ENCODE measurements at regions not wholly inside any gene's neighbourhood (a gene's known extent, or its start where the extent isn't known, plus 50 kb on each side); places are given as distances from the start of the nearest gene placed in this dataset.
"Not testable (repeated sequence)": the region's sequence is repeated elsewhere in the genome, so short reads cannot be mapped to it uniquely, and the experiment has no call there.

DNA sequence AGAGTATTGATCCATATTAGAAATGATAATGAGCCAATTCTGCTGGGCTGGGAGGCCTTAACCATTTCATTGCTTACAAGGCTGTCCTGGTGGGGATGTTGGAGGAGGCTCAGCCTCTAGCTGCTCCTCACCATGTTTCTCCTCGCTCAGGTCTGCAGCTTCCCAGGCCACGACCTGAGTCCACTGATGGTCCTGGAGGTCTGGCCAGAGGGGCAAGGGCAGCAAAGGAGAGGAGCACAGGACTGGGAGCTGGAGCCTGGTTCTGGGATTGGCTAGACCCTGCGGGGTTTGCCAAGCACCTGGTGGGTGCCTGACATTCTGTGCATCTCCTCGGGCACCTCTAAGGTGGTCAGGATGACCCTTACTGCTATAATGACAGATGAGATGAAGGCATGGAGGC lies 92.6 kb downstream of the KIF26A start:
- dilution Hi-C loops (cut with MboI; ENCODE audit: extremely low pct_ligation_motif_present, low sequenced_read_pairs), result no loop called here
- DNase-seq (ENCODE audit: low read depth, low spot score) (no peak), FAIRE-seq (no peak)
- no peaks in the 10 kb centered on the region for H3K79me2 ChIP-seq (ENCODE audit: control insufficient read depth, insufficient read depth, low read length)
- H3K4me1 ChIP-seq (ENCODE audit: control insufficient read depth, extremely low read depth, insufficient read depth, low read length), result no peaks in the 10 kb centered on the region
- TF ChIP-seq, protein P1, sequence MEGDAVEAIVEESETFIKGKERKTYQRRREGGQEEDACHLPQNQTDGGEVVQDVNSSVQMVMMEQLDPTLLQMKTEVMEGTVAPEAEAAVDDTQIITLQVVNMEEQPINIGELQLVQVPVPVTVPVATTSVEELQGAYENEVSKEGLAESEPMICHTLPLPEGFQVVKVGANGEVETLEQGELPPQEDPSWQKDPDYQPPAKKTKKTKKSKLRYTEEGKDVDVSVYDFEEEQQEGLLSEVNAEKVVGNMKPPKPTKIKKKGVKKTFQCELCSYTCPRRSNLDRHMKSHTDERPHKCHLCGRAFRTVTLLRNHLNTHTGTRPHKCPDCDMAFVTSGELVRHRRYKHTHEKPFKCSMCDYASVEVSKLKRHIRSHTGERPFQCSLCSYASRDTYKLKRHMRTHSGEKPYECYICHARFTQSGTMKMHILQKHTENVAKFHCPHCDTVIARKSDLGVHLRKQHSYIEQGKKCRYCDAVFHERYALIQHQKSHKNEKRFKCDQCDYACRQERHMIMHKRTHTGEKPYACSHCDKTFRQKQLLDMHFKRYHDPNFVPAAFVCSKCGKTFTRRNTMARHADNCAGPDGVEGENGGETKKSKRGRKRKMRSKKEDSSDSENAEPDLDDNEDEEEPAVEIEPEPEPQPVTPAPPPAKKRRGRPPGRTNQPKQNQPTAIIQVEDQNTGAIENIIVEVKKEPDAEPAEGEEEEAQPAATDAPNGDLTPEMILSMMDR (optimal IDR thresholded peaks at IDR 0.05 in 1 of 3, IDR thresholded peaks at IDR 0.05 in 1 of 3, conservative IDR thresholded peaks at IDR 0.05 in 1 of 3; ENCODE audit: extremely low read depth in 1 of 3, insufficient read depth in 2 of 3, low read length in 3 of 3), result no peak
- TF ChIP-seq EZH2 (IDR thresholded peaks at IDR 0.05; ENCODE audit: low read length), result no peak
- H3K27me3 ChIP-seq (ENCODE audit: control insufficient read depth, extremely low read depth, insufficient read depth, low read length), result no peaks in the 10 kb centered on the region
- no peak overlapping the region for H3K4me2 ChIP-seq (ENCODE audit: control insufficient read depth, extremely low read depth, insufficient read depth, low read depth, low read length)
- H3K9ac ChIP-seq (ENCODE audit: control insufficient read depth, extremely low read depth, insufficient read depth, low read length), result no peak overlapping the region
- H4K20me1 ChIP-seq (ENCODE audit: control insufficient read depth, extremely low read depth, insufficient read depth, low read length), result no peaks in the 10 kb centered on the region
- peaks cover 10% of the 10 kb centered on the region for H3K9me3 ChIP-seq (ENCODE audit: control insufficient read depth, low read depth, low read length)
- no peaks in the 10 kb centered on the region for H3K36me3 ChIP-seq (ENCODE audit: control insufficient read depth in 2 of 2, extremely low read depth in 1 of 2, insufficient read depth in 2 of 2, low read length in 2 of 2)
- no peaks in the 10 kb centered on the region for H3K9me1 ChIP-seq (ENCODE audit: control insufficient read depth, extremely low read depth, insufficient read depth, low read length)
- H3K27ac ChIP-seq (ENCODE audit: control insufficient read depth, insufficient read depth, low read length), result no peak overlapping the region
- no peak overlapping the region for H2AFZ ChIP-seq (ENCODE audit: control insufficient read depth, low read length)
- no peak overlapping the region for H3K4me3 ChIP-seq (ENCODE audit: control insufficient read depth in 2 of 3, extremely low read depth in 1 of 3, insufficient read depth in 2 of 3, low read depth in 1 of 3, low read length in 3 of 3)

DNA sequence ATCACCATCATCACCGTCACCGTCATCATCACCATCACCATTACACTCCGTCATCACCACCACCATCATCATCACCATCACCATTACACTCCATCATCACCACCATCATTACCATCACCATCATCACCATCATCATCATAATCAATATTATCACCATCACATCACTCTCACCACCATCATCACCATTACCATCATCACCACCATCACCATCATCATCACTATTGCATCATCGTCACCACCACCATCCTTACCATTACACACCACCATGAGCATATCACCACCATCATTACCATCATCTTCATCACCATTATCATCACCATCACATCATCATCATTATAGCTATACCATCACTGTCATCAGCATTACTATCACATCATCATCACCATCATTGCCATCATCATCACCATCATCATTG lies 93.7 kb downstream of the KIF26A start:
- dilution Hi-C loops (cut with MboI; ENCODE audit: extremely low pct_ligation_motif_present, low sequenced_read_pairs), result no loop called here
- DNase-seq (ENCODE audit: low read depth, low spot score) (no peak), FAIRE-seq (no peak)
- Histone ChIP-seq H2AFZ (ENCODE audit: control insufficient read depth, low read length) (no peak overlapping the region), H3K36me3 (ENCODE audit: control insufficient read depth in 2 of 2, extremely low read depth in 1 of 2, insufficient read depth in 2 of 2, low read length in 2 of 2) (no peaks in the 10 kb centered on the region), H3K27ac (ENCODE audit: control insufficient read depth, insufficient read depth, low read length) (no peak overlapping the region), H3K9ac (ENCODE audit: control insufficient read depth, extremely low read depth, insufficient read depth, low read length) (no peak overlapping the region), H3K4me2 (ENCODE audit: control insufficient read depth, extremely low read depth, insufficient read depth, low read depth, low read length) (no peak overlapping the region), H3K4me3 (ENCODE audit: control insufficient read depth in 2 of 3, extremely low read depth in 1 of 3, insufficient read depth in 2 of 3, low read depth in 1 of 3, low read length in 3 of 3) (no peak overlapping the region), H3K9me3 (ENCODE audit: control insufficient read depth, low read depth, low read length) (peaks cover 12% of the 10 kb centered on the region), H3K4me1 (ENCODE audit: control insufficient read depth, extremely low read depth, insufficient read depth, low read length) (no peaks in the 10 kb centered on the region), H3K27me3 (ENCODE audit: control insufficient read depth, extremely low read depth, insufficient read depth, low read length) (no peaks in the 10 kb centered on the region), H3K9me1 (ENCODE audit: control insufficient read depth, extremely low read depth, insufficient read depth, low read length) (no peaks in the 10 kb centered on the region), H3K79me2 (ENCODE audit: control insufficient read depth, insufficient read depth, low read length) (no peaks in the 10 kb centered on the region), H4K20me1 (ENCODE audit: control insufficient read depth, extremely low read depth, insufficient read depth, low read length) (no peaks in the 10 kb centered on the region)
- TF ChIP-seq, protein P1 (optimal IDR thresholded peaks at IDR 0.05 in 1 of 3, IDR thresholded peaks at IDR 0.05 in 1 of 3, conservative IDR thresholded peaks at IDR 0.05 in 1 of 3; ENCODE audit: extremely low read depth in 1 of 3, insufficient read depth in 2 of 3, low read length in 3 of 3), result no peak
- TF ChIP-seq EZH2 (IDR thresholded peaks at IDR 0.05; ENCODE audit: low read length), result no peak

DNA sequence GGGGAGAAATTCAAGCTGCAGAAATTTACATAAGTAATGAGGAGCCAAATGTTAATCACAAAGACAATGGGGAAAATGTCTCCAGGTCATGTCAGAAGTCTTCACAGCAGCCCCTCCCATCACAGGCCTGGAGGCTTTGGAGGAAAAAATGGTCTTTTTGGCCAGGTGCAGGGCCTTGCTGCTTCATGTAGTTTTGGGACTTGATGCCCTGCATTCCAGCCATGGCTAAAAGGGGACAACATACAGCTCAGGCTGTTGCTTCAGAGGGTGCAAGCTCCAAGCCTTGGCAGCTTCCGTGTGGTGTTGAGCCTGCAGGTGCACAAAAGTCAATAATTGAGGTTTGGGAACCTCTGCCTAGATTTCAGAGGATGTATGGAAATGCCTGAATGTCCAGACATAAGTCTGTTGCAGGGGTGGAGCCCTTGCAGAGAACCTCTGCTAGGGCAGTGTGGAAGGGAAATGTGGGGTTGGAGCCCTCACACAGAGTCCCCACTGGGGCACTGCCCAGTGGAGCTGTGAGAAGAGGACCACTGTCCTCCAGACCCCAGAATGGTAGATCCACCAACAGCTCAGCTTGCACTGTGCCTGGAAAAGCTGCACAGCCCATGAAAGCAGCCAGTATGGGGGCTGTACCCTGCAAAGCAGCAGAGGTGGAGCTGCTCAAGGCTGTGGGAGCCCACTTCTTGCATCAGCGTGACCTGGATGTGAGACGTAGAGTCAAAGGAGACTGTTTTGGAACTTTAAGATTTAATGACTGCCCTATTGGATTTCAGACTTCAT lies 95.8 kb downstream of the KIF26A start:
- H3K4me2 ChIP-seq (ENCODE audit: control insufficient read depth, extremely low read depth, insufficient read depth, low read depth, low read length); FAIRE-seq; H3K9ac ChIP-seq (ENCODE audit: control insufficient read depth, extremely low read depth, insufficient read depth, low read length); H3K79me2 ChIP-seq (ENCODE audit: control insufficient read depth, insufficient read depth, low read length); DNase-seq (ENCODE audit: low read depth, low spot score); H3K4me1 ChIP-seq (ENCODE audit: control insufficient read depth, extremely low read depth, insufficient read depth, low read length); dilution Hi-C loops (cut with MboI; ENCODE audit: extremely low pct_ligation_motif_present, low sequenced_read_pairs); H3K27ac ChIP-seq (ENCODE audit: control insufficient read depth, insufficient read depth, low read length); H2AFZ ChIP-seq (ENCODE audit: control insufficient read depth, low read length); H3K27me3 ChIP-seq (ENCODE audit: control insufficient read depth, extremely low read depth, insufficient read depth, low read length); H4K20me1 ChIP-seq (ENCODE audit: control insufficient read depth, extremely low read depth, insufficient read depth, low read length); H3K4me3 ChIP-seq (ENCODE audit: control insufficient read depth in 2 of 3, extremely low read depth in 1 of 3, insufficient read depth in 2 of 3, low read depth in 1 of 3, low read length in 3 of 3); H3K9me1 ChIP-seq (ENCODE audit: control insufficient read depth, extremely low read depth, insufficient read depth, low read length); H3K36me3 ChIP-seq (ENCODE audit: control insufficient read depth in 2 of 2, extremely low read depth in 1 of 2, insufficient read depth in 2 of 2, low read length in 2 of 2): not testable (repeated sequence)
- peaks cover 14% of the 10 kb centered on the region for H3K9me3 ChIP-seq (ENCODE audit: control insufficient read depth, low read depth, low read length)
